Liver (tissue), 3 donors: ENCODE measurements at regions not wholly inside any gene's neighbourhood (a gene's known extent, or its start where the extent isn't known, plus 50 kb on each side); places are given as distances from the start of the nearest gene placed in this dataset.

ENCODE experiments used
- CTCF ChIP-seq: fragments of 150-350 bp; IDR thresholded peaks from 2 replicates; pipeline ENCODE4 v1.5.1; 2017; ENCODE audit warnings: improper control_type of control experiment, low read depth, low read length; ENCODE audit not compliant: missing input control
- EGR1 ChIP-seq, 2 donors: IDR thresholded peaks; 2 replicates each; pipeline ENCODE4 v1.6.1; 2016 to 2018; ENCODE audit warnings: antibody characterized with exemption in 2 of 2, low read depth in 2 of 2
- FOXA2 ChIP-seq: IDR thresholded peaks from 2 replicates; pipeline ENCODE4 v1.6.1; 2016; ENCODE audit warnings: antibody characterized with exemption
- JUND ChIP-seq, 2 donors: IDR thresholded peaks; 2 replicates each; pipeline ENCODE4 v1.6.1; 2016; ENCODE audit warnings: antibody characterized with exemption in 2 of 2
- RAD21 ChIP-seq, 2 donors: IDR thresholded peaks; 2 replicates each; pipeline ENCODE4 v1.6.1; 2016; ENCODE audit warnings: antibody characterized with exemption in 2 of 2, mild to moderate bottlenecking in 2 of 2
- REST ChIP-seq: IDR thresholded peaks from 2 replicates; pipeline ENCODE4 v1.6.1; 2016; ENCODE audit warnings: antibody characterized with exemption, mild to moderate bottlenecking
- SP1 ChIP-seq: IDR thresholded peaks from 2 replicates; pipeline ENCODE4 v1.6.1; 2018; ENCODE audit warnings: antibody characterized with exemption, mild to moderate bottlenecking
- TAF1 ChIP-seq: conservative IDR thresholded peaks from 2 replicates; pipeline ENCODE4 v1.6.1; 2016; ENCODE audit warnings: antibody characterized with exemption, mild to moderate bottlenecking
- YY1 ChIP-seq: IDR thresholded peaks from 2 replicates; pipeline ENCODE4 v1.6.1; 2016; ENCODE audit warnings: antibody characterized with exemption, mild to moderate bottlenecking
- TF ChIP-seq, protein P1 (sequence below): IDR thresholded peaks from 2 replicates; pipeline ENCODE4 v1.6.1; 2016; ENCODE audit warnings: antibody characterized with exemption
- TF ChIP-seq, protein P2 (sequence below): IDR thresholded peaks from 2 replicates; pipeline ENCODE4 v1.6.1; 2016; ENCODE audit warnings: antibody characterized with exemption
- donor health status: healthy.
- donor health status: healthy.

DNA sequence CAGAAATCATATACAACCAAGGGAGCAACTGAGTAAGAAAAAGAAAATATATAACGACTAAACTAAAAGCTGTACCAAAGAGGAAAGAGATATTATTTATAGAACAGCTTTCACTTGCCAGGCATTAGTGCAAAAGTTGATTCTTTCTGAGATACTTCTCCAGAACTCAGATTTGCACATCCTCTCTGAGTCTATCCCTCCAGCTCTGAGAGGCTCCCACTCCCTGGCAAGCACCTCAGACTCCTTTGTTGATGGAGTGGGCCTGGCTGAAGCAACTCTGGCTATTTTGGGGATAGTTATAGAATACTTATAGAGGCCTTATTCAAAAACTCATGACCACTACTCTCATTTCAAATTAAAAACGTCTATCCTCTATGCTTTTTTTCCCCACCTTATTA lies 501.6 kb upstream of the TNP1 start:
- TF ChIP-seq, protein P1, sequence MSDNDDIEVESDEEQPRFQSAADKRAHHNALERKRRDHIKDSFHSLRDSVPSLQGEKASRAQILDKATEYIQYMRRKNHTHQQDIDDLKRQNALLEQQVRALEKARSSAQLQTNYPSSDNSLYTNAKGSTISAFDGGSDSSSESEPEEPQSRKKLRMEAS = no peak
- no peak for TF ChIP-seq REST
- TF ChIP-seq CTCF = no peak
- TF ChIP-seq TAF1 = no peak
- no peak for TF ChIP-seq JUND (IDR thresholded peaks at IDR 0.05)
- no peak for TF ChIP-seq RAD21 (IDR thresholded peaks at IDR 0.05)
- no peak for TF ChIP-seq SP1
- no peak for TF ChIP-seq EGR1 (IDR thresholded peaks at IDR 0.05; ENCODE audit: low read depth in 2 of 2)
- TF ChIP-seq YY1 = no peak
- TF ChIP-seq, protein P2, sequence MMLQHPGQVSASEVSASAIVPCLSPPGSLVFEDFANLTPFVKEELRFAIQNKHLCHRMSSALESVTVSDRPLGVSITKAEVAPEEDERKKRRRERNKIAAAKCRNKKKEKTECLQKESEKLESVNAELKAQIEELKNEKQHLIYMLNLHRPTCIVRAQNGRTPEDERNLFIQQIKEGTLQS = no peak
- no peak for TF ChIP-seq FOXA2
